GM12878 (cell line): ENCODE measurements at regions not wholly inside any gene's neighbourhood (a gene's known extent, or its start where the extent isn't known, plus 50 kb on each side); places are given as distances from the start of the nearest gene placed in this dataset.

ENCODE experiments used
- ATAC-seq: fragments of 200-7000 bp; cut with Tn5 transposase; 3 replicates; pipeline ENCODE4 v1.9.1; 2020; ENCODE audit warnings: mild to moderate bottlenecking, moderate library complexity
- BruUV-seq: library from RNA; stranded (reverse); fragments of 400-500 nt; replicated peaks from 2 replicates; lab custom pipeline; 2021; lab: Mats Ljungman, UMichigan
- CTCF ChIA-PET: fragments of 300-600 bp; sonication (Branson Sonifier 250); formaldehyde crosslinking; extraction: SDS; loops from one replicate; lab custom pipeline; 2021; ENCODE audit warnings: inconsistent platforms; lab: Yijun Ruan, JAX
- POLR2A ChIA-PET: fragments of 350-600 bp; formaldehyde crosslinking; extraction: SDS; loops from one replicate; lab custom pipeline; 2021; ENCODE audit warnings: inconsistent platforms; lab: Charles Lee
- RAD21 ChIA-PET: fragments of 300-600 bp; sonication (Branson Sonifier 250); formaldehyde crosslinking; loops from one replicate; lab custom pipeline; 2023; ENCODE audit warnings: antibody characterized with exemption; ENCODE audit not compliant: unreplicated experiment; lab: Charles Lee
- SMC1A ChIA-PET: fragments of 300-600 bp; sonication (Branson Sonifier 250); formaldehyde crosslinking; loops from one replicate; lab custom pipeline; 2023; ENCODE audit not compliant: unreplicated experiment, uncharacterized antibody; lab: Charles Lee
- DNase-seq: peaks from one replicate; pipeline ENCODE4 v3.0.0-alpha.2; 2011; ENCODE audit warnings: low read depth, low spot score
- FAIRE-seq: peaks from 3 replicates; lab custom pipeline; 2011; peaks lifted over from hg19 to GRCh38; lab: Jason Lieb, UNC
- H2AFZ ChIP-seq: 2 replicates; pipeline ENCODE4 v1.6.0; 2011; ENCODE audit warnings: low read depth, low read length, control low read depth; ENCODE audit not compliant: control insufficient read depth
- H3K27ac ChIP-seq: 2 replicates; pipeline ENCODE4 v1.5.1; 2011; ENCODE audit warnings: control low read depth; ENCODE audit not compliant: control insufficient read depth, insufficient read depth
- H3K27me3 ChIP-seq, 2 experiments: replicated peaks in 1 of 2; 2 replicates each; pipeline versions ENCODE4 v1.6.0 to v1.6.1; 2011; ENCODE audit warnings: low read length in 1 of 2; ENCODE audit not compliant: control insufficient read depth in 2 of 2, insufficient read depth in 2 of 2
- H3K36me3 ChIP-seq, 2 experiments: 2 replicates each; pipeline ENCODE4 v1.5.1; 2011; ENCODE audit warnings: low read length in 1 of 2; ENCODE audit not compliant: control insufficient read depth in 2 of 2, insufficient read depth in 2 of 2
- H3K4me1 ChIP-seq: 2 replicates; pipeline ENCODE4 v1.6.1; 2011; ENCODE audit warnings: mild to moderate bottlenecking, low read length, moderate library complexity, mixed read lengths; ENCODE audit not compliant: control insufficient read depth, insufficient read depth
- H3K4me2 ChIP-seq: 2 replicates; pipeline ENCODE4 v1.6.0; 2011; ENCODE audit warnings: control low read depth; ENCODE audit not compliant: control insufficient read depth, insufficient read depth
- H3K4me3 ChIP-seq: fragments of 200-600 bp; sonication (generic); 2 replicates; pipeline ENCODE4 v1.5.1; 2016
- H3K79me2 ChIP-seq: 2 replicates; pipeline ENCODE4 v1.6.0; 2011; ENCODE audit warnings: low read length; ENCODE audit not compliant: control insufficient read depth, insufficient read depth
- H3K9ac ChIP-seq: 2 replicates; pipeline ENCODE4 v1.8.0; 2011; ENCODE audit warnings: low read length, control low read depth, mixed read lengths; ENCODE audit not compliant: control insufficient read depth, insufficient read depth
- H3K9me3 ChIP-seq: replicated peaks from 3 replicates; pipeline ENCODE4 v1.5.1; 2011; ENCODE audit warnings: mild to moderate bottlenecking, low read length; ENCODE audit not compliant: control insufficient read depth, insufficient read depth
- H4K20me1 ChIP-seq: 2 replicates; pipeline ENCODE4 v1.6.0; 2011; ENCODE audit not compliant: control insufficient read depth, insufficient read depth
- ASH2L ChIP-seq: fragments of 300-600, 200-600 bp; sonication (generic); IDR thresholded peaks from 2 replicates; pipeline ENCODE4 v1.6.1; 2017; ENCODE audit warnings: low read depth, mild to moderate bottlenecking, borderline replicate concordance
- ATF2 ChIP-seq: IDR thresholded peaks from 2 replicates; pipeline ENCODE4 v1.6.1; 2012; ENCODE audit warnings: low read length, inconsistent platforms
- BCL3 ChIP-seq: IDR thresholded peaks from 2 replicates; pipeline ENCODE4 v1.6.1; 2011; ENCODE audit warnings: borderline replicate concordance, low read depth, mild to moderate bottlenecking, moderate library complexity, low read length; ENCODE audit not compliant: insufficient read depth, poor library complexity, severe bottlenecking
- GATAD2B ChIP-seq: fragments of 450-650 bp; conservative IDR thresholded peaks from 2 replicates; pipeline ENCODE4 v1.6.1; 2017; ENCODE audit warnings: low read depth, mild to moderate bottlenecking, moderate library complexity
- HDAC2 ChIP-seq: fragments of 200-600 bp; sonication (generic); IDR thresholded peaks from 2 replicates; pipeline ENCODE4 v1.6.1; 2017
- JUNB ChIP-seq: IDR thresholded peaks from 2 replicates; pipeline ENCODE4 v1.6.1; 2016; ENCODE audit warnings: antibody characterized with exemption, mild to moderate bottlenecking
- JUND ChIP-seq: IDR thresholded peaks from 2 replicates; pipeline ENCODE4 v1.6.1; 2012; ENCODE audit warnings: low read depth, mild to moderate bottlenecking, low read length, improper control_type of control experiment, moderate library complexity
- LARP7 ChIP-seq: fragments of 450-650 bp; IDR thresholded peaks from 2 replicates; pipeline ENCODE4 v1.6.1; 2017; ENCODE audit warnings: mild to moderate bottlenecking
- MTA3 ChIP-seq: IDR thresholded peaks from 2 replicates; pipeline ENCODE4 v1.6.1; 2012; ENCODE audit warnings: low read length, inconsistent platforms, borderline replicate concordance
- POLR2AphosphoS2 ChIP-seq: IDR thresholded peaks from 2 replicates; pipeline ENCODE4 v1.6.1; 2011; ENCODE audit warnings: low read depth, mild to moderate bottlenecking, low read length, improper control_type of control experiment, moderate library complexity
- SPI1 ChIP-seq: IDR thresholded peaks from 2 replicates; pipeline ENCODE4 v1.6.1; 2011; ENCODE audit warnings: low read depth, mild to moderate bottlenecking, low read length, moderate library complexity, borderline replicate concordance; ENCODE audit not compliant: insufficient read depth
- SREBF2 ChIP-seq: IDR thresholded peaks from 2 replicates; pipeline ENCODE4 v1.6.1; 2012; ENCODE audit warnings: mild to moderate bottlenecking, low read length
- ZNF622 ChIP-seq: fragments of 450-650 bp; IDR thresholded peaks from 2 replicates; pipeline ENCODE4 v1.6.1; 2017; ENCODE audit warnings: mild to moderate bottlenecking, inconsistent platforms
- WGBS: methylation state at CpG from one replicate; pipeline ENCODE4 v1.1.6; 2016; ENCODE audit warnings: low lambda C conversion rate; ENCODE audit not compliant: insufficient replicate concordance, insufficient coverage; ENCODE audit errors: missing lambda C conversion rate; 5-methylcytosine and 5-hydroxymethylcytosine counted together
- in situ Hi-C: fragments of 300-500 bp; cut with MboI; formaldehyde crosslinking; loops from 9 replicates; pipeline ENCODE4 v1.14.3; 2018; ENCODE audit warnings: mixed read lengths
- intact Hi-C: fragments of 100-400 bp; cut with micrococcal nuclease; formaldehyde crosslinking; loops from one replicate; pipeline ENCODE4 v1.14.2; 2022; ENCODE audit not compliant: unreplicated experiment
- TF ChIP-seq, protein P1 (sequence below), 3 experiments: IDR thresholded peaks in 2 of 3; conservative IDR thresholded peaks in 1 of 3; 2 replicates each; pipeline ENCODE4 v1.5.1; 2011; ENCODE audit warnings: low read depth in 3 of 3, low read length in 3 of 3, mild to moderate bottlenecking in 3 of 3, control low read depth in 2 of 3, moderate library complexity in 2 of 3, inconsistent platforms in 1 of 3, mixed read lengths in 1 of 3; ENCODE audit not compliant: control insufficient read depth in 2 of 3, insufficient read depth in 1 of 3; ENCODE audit errors: extremely low read depth in 1 of 3
- TF ChIP-seq, protein P2 (sequence below): IDR thresholded peaks from 2 replicates; pipeline ENCODE4 v1.6.1; 2011; ENCODE audit warnings: mild to moderate bottlenecking, low read depth, low read length, moderate library complexity; ENCODE audit not compliant: insufficient replicate concordance
- TF ChIP-seq, protein P3 (sequence below): IDR thresholded peaks from 2 replicates; pipeline ENCODE4 v1.6.1; 2012; ENCODE audit warnings: low read depth, low read length, improper control_type of control experiment
- TF ChIP-seq, protein P4 (sequence below): fragments of 450-650 bp; IDR thresholded peaks from 2 replicates; pipeline ENCODE4 v1.6.1; 2017; ENCODE audit warnings: mild to moderate bottlenecking, low read depth, inconsistent platforms; ENCODE audit not compliant: poor library complexity, severe bottlenecking

DNA sequence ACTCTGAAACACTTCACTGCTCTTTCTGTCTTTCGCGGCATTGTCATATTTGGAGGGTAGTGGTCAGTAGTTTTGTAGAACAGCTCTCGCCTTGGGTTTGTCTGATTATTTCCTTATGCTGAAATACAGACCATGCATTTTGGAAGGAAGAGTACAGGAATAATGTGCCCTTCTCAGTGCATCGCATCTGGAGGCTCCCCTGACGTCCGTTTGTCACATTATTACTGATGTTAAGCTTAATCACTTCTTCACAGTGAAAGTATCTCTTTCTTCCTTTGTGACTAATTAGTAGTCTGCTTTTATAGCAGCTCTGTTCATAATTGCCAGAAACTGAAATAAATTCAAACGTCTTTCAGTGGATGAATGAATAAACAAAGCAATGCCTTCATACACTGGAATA is 85.7 kb upstream of the CXADR start:
- BruUV-seq, result no TSS peak
- Histone ChIP-seq H3K4me1 (peaks cover 11% of the 10 kb centered on the region), H3K9me3 (no peaks in the 10 kb centered on the region; the same call in 1 of the 3 replicates), H3K27me3 (no peaks in the 10 kb centered on the region), H3K36me3 (no peaks in the 10 kb centered on the region), H3K27ac (no peak overlapping the region), H3K4me3 (no peak overlapping the region), H4K20me1 (no peaks in the 10 kb centered on the region), H2AFZ (no peak overlapping the region), H3K9ac (no peak overlapping the region), H3K4me2 (0 out of 2 replicates have a peak overlapping the region, but pooled peaks have one; percentile 23), H3K79me2 (no peaks in the 10 kb centered on the region)
- no peak for DNase-seq
- no peak for ATAC-seq
- SMC1A ChIA-PET, result no interaction called here
- 34% methylated on average over 7 of the region's 7 CpGs for whole genome bisulfite sequencing
- no peak for FAIRE-seq
- intact Hi-C loops, result no loop called here
- POLR2A ChIA-PET, result no interaction called here
- CTCF ChIA-PET, result no interaction called here
- in situ Hi-C loops, result no loop called here
- RAD21 ChIA-PET, result no interaction called here
- TF ChIP-seq HDAC2, result no peak
- TF ChIP-seq ATF2, result no peak
- TF ChIP-seq, protein P1, sequence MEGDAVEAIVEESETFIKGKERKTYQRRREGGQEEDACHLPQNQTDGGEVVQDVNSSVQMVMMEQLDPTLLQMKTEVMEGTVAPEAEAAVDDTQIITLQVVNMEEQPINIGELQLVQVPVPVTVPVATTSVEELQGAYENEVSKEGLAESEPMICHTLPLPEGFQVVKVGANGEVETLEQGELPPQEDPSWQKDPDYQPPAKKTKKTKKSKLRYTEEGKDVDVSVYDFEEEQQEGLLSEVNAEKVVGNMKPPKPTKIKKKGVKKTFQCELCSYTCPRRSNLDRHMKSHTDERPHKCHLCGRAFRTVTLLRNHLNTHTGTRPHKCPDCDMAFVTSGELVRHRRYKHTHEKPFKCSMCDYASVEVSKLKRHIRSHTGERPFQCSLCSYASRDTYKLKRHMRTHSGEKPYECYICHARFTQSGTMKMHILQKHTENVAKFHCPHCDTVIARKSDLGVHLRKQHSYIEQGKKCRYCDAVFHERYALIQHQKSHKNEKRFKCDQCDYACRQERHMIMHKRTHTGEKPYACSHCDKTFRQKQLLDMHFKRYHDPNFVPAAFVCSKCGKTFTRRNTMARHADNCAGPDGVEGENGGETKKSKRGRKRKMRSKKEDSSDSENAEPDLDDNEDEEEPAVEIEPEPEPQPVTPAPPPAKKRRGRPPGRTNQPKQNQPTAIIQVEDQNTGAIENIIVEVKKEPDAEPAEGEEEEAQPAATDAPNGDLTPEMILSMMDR (IDR thresholded peaks at IDR 0.05 in 2 of 3, conservative IDR thresholded peaks at IDR 0.05 in 1 of 3; ENCODE audit: control insufficient read depth in 2 of 3, extremely low read depth in 1 of 3, insufficient read depth in 1 of 3, low read depth in 3 of 3, low read length in 3 of 3), result no peak
- TF ChIP-seq LARP7, result no peak
- no peak for TF ChIP-seq JUND
- TF ChIP-seq SPI1, result no peak
- no peak for TF ChIP-seq JUNB
- TF ChIP-seq, protein P2, sequence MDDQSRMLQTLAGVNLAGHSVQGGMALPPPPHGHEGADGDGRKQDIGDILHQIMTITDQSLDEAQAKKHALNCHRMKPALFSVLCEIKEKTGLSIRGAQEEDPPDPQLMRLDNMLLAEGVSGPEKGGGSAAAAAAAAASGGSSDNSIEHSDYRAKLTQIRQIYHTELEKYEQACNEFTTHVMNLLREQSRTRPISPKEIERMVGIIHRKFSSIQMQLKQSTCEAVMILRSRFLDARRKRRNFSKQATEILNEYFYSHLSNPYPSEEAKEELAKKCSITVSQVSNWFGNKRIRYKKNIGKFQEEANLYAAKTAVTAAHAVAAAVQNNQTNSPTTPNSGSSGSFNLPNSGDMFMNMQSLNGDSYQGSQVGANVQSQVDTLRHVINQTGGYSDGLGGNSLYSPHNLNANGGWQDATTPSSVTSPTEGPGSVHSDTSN, result no peak
- no peak for TF ChIP-seq ZNF622
- TF ChIP-seq, protein P3, sequence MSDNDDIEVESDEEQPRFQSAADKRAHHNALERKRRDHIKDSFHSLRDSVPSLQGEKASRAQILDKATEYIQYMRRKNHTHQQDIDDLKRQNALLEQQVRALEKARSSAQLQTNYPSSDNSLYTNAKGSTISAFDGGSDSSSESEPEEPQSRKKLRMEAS, result no peak
- no peak for TF ChIP-seq BCL3
- no peak for TF ChIP-seq ASH2L
- no peak for TF ChIP-seq POLR2AphosphoS2
- TF ChIP-seq, protein P4, sequence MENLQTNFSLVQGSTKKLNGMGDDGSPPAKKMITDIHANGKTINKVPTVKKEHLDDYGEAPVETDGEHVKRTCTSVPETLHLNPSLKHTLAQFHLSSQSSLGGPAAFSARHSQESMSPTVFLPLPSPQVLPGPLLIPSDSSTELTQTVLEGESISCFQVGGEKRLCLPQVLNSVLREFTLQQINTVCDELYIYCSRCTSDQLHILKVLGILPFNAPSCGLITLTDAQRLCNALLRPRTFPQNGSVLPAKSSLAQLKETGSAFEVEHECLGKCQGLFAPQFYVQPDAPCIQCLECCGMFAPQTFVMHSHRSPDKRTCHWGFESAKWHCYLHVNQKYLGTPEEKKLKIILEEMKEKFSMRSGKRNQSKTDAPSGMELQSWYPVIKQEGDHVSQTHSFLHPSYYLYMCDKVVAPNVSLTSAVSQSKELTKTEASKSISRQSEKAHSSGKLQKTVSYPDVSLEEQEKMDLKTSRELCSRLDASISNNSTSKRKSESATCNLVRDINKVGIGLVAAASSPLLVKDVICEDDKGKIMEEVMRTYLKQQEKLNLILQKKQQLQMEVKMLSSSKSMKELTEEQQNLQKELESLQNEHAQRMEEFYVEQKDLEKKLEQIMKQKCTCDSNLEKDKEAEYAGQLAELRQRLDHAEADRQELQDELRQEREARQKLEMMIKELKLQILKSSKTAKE, result no peak
- TF ChIP-seq MTA3, result no peak
- TF ChIP-seq GATAD2B, result no peak
- TF ChIP-seq SREBF2, result no peak
